Natural killer cell treated with Interleukin-12 subunit alpha and Interleukin-12 subunit beta and Interleukin-15 and Interleukin-18, amount 100 ng/mL, for 72 hours (primary cell): ENCODE measurements at regions not wholly inside any gene's neighbourhood (a gene's known extent, or its start where the extent isn't known, plus 50 kb on each side); places are given as distances from the start of the nearest gene placed in this dataset.
"Not testable (repeated sequence)": the region's sequence is repeated elsewhere in the genome, so short reads cannot be mapped to it uniquely, and the experiment has no call there.

Experiments
- ATAC-seq, 2 donors: fragments of 150-1000 bp; cut with Tn5 transposase in 1 of 2; sonication (Bioruptor Pico), chemical (Tn5 transposase) in 1 of 2; 2 replicates each; pipeline ENCODE4 v1.10.0; 2021
- DNase-seq: peaks from one replicate; pipeline ENCODE4 v3.0.0; 2022; ENCODE audit warnings: low spot score
- H3K27ac Mint-ChIP-seq, 2 donors: 1 replicate in 1 of 2; 2 replicates in 1 of 2; pipeline ENCODE4 v1.8.0; 2022; ENCODE audit warnings: mixed read lengths in 2 of 2, mild to moderate bottlenecking in 1 of 2, moderate library complexity in 1 of 2
- H3K27me3 Mint-ChIP-seq, 2 donors: 1 replicate in 1 of 2; 2 replicates in 1 of 2; pipeline ENCODE4 v1.8.0; 2022; ENCODE audit warnings: mixed read lengths in 2 of 2
- H3K36me3 Mint-ChIP-seq: one replicate; pipeline ENCODE4 v1.8.0; 2022; ENCODE audit warnings: mixed read lengths
- H3K4me1 Mint-ChIP-seq, 2 donors: 1 replicate in 1 of 2; 2 replicates in 1 of 2; pipeline ENCODE4 v1.8.0; 2022; ENCODE audit warnings: low read depth in 2 of 2, mixed read lengths in 2 of 2, mild to moderate bottlenecking in 1 of 2
- H3K4me3 Mint-ChIP-seq: one replicate; pipeline ENCODE4 v1.8.0; 2022; ENCODE audit warnings: mixed read lengths
- H3K9me3 Mint-ChIP-seq: 2 replicates; pipeline ENCODE4 v1.8.0; 2022; ENCODE audit warnings: mixed read lengths

- no peak overlapping the region for H3K4me3 Mint-ChIP-seq
- peaks cover 28% of the 10 kb centered on the region for H3K9me3 Mint-ChIP-seq
- no peaks in the 10 kb centered on the region for H3K27me3 Mint-ChIP-seq
- no peaks in the 10 kb centered on the region for H3K4me1 Mint-ChIP-seq
- H3K36me3 Mint-ChIP-seq = no peaks in the 10 kb centered on the region
- no peak overlapping the region for H3K27ac Mint-ChIP-seq
- ATAC-seq (no peak), DNase-seq (no peak)
Observed at GRCh38 chr3:80978216-80978969, 783.1 kb downstream of the GBE1 start.

- no peaks in the 10 kb centered on the region for H3K4me1 Mint-ChIP-seq
- H3K27me3 Mint-ChIP-seq = no peaks in the 10 kb centered on the region
- ATAC-seq (no peak), DNase-seq (no peak)
- peaks cover 4% of the 10 kb centered on the region for H3K36me3 Mint-ChIP-seq
- H3K4me3 Mint-ChIP-seq = no peak overlapping the region
- peaks cover 12% of the 10 kb centered on the region for H3K9me3 Mint-ChIP-seq
- H3K27ac Mint-ChIP-seq = no peak overlapping the region
Observed at GRCh38 chr3:80970292-80970691, 791.2 kb downstream of the GBE1 start.

GRCh38 chr3:80929576-80929975 is 831.9 kb downstream of the GBE1 start:
- H3K9me3 Mint-ChIP-seq = peaks cover 18% of the 10 kb centered on the region
- H3K4me1 Mint-ChIP-seq = no peaks in the 10 kb centered on the region
- no peak overlapping the region for H3K27ac Mint-ChIP-seq
- H3K4me3 Mint-ChIP-seq = no peak overlapping the region
- DNase-seq (no peak), ATAC-seq (no peak)
- no peaks in the 10 kb centered on the region for H3K27me3 Mint-ChIP-seq
- peaks cover 6% of the 10 kb centered on the region for H3K36me3 Mint-ChIP-seq

- no peak for ATAC-seq
- H3K4me3 Mint-ChIP-seq = no peak overlapping the region
- no peaks in the 10 kb centered on the region for H3K36me3 Mint-ChIP-seq
- no peak overlapping the region for H3K27ac Mint-ChIP-seq
- H3K4me1 Mint-ChIP-seq = no peaks in the 10 kb centered on the region
- no peak for DNase-seq
- no peaks in the 10 kb centered on the region for H3K27me3 Mint-ChIP-seq
- H3K9me3 Mint-ChIP-seq = peaks cover 4% of the 10 kb centered on the region
Observed at GRCh38 chr3:80914854-80915253, 846.6 kb downstream of the GBE1 start.

- H3K9me3 Mint-ChIP-seq = peaks cover 8% of the 10 kb centered on the region
- no peaks in the 10 kb centered on the region for H3K27me3 Mint-ChIP-seq
- H3K4me3 Mint-ChIP-seq = no peak overlapping the region
Observed at GRCh38 chr3:80898211-80898610, 863.2 kb downstream of the GBE1 start.

GRCh38 chr3:80897005-80897404 is 864.4 kb downstream of the GBE1 start:
- not testable (repeated sequence) for ATAC-seq, H3K27me3 Mint-ChIP-seq, H3K4me1 Mint-ChIP-seq, DNase-seq, H3K4me3 Mint-ChIP-seq, H3K27ac Mint-ChIP-seq, H3K9me3 Mint-ChIP-seq, H3K36me3 Mint-ChIP-seq

More at GRCh38 chr3:80898211-80898610, 863.2 kb downstream of the GBE1 start:
- H3K27ac Mint-ChIP-seq = no peak overlapping the region
- DNase-seq (no peak), ATAC-seq (no peak)
- H3K36me3 Mint-ChIP-seq = peaks cover 5% of the 10 kb centered on the region
- no peaks in the 10 kb centered on the region for H3K4me1 Mint-ChIP-seq

- DNase-seq (no peak), ATAC-seq (no peak)
- Mint-ChIP-seq H3K4me1 (no peaks in the 10 kb centered on the region), H3K27me3 (no peaks in the 10 kb centered on the region), H3K27ac (no peak overlapping the region), H3K4me3 (no peak overlapping the region), H3K9me3 (peaks cover 20% of the 10 kb centered on the region), H3K36me3 (no peaks in the 10 kb centered on the region)
Observed at GRCh38 chr3:80890571-80890970, 870.9 kb downstream of the GBE1 start.

- H3K36me3 Mint-ChIP-seq = no peaks in the 10 kb centered on the region
Observed at GRCh38 chr3:80889535-80889934, 871.9 kb downstream of the GBE1 start.

GRCh38 chr3:80870476-80871041 is 890.9 kb downstream of the GBE1 start:
- Mint-ChIP-seq H3K9me3 (peaks cover 19% of the 10 kb centered on the region), H3K4me1 (no peaks in the 10 kb centered on the region)
- no peak for DNase-seq

More at GRCh38 chr3:80889535-80889934, 871.9 kb downstream of the GBE1 start:
- H3K27ac Mint-ChIP-seq = no peak overlapping the region
- peaks cover 20% of the 10 kb centered on the region for H3K9me3 Mint-ChIP-seq
- no peaks in the 10 kb centered on the region for H3K27me3 Mint-ChIP-seq
- no peaks in the 10 kb centered on the region for H3K4me1 Mint-ChIP-seq
- DNase-seq (no peak), ATAC-seq (no peak)
- H3K4me3 Mint-ChIP-seq = no peak overlapping the region

GRCh38 chr3:80855482-80855881 is 906.0 kb downstream of the GBE1 start:
- Mint-ChIP-seq H3K27ac (no peak overlapping the region), H3K27me3 (no peaks in the 10 kb centered on the region), H3K4me3 (no peak overlapping the region), H3K36me3 (peaks cover 6% of the 10 kb centered on the region), H3K4me1 (no peaks in the 10 kb centered on the region), H3K9me3 (peaks cover 6% of the 10 kb centered on the region)
- ATAC-seq (no peak), DNase-seq (no peak)

More at GRCh38 chr3:80870476-80871041, 890.9 kb downstream of the GBE1 start:
- no peak overlapping the region for H3K4me3 Mint-ChIP-seq
- peaks cover 12% of the 10 kb centered on the region for H3K36me3 Mint-ChIP-seq
- H3K27ac Mint-ChIP-seq = no peak overlapping the region
- ATAC-seq = no peak
- H3K27me3 Mint-ChIP-seq = no peaks in the 10 kb centered on the region

- H3K36me3 Mint-ChIP-seq = no peaks in the 10 kb centered on the region
Observed at GRCh38 chr3:80836395-80836794, 925.0 kb downstream of the GBE1 start.

GRCh38 chr3:80807577-80807976 is 953.9 kb downstream of the GBE1 start:
- no peak for DNase-seq
- no peak overlapping the region for H3K27ac Mint-ChIP-seq
- H3K9me3 Mint-ChIP-seq = peaks cover 9% of the 10 kb centered on the region
- H3K4me1 Mint-ChIP-seq = no peaks in the 10 kb centered on the region
- H3K36me3 Mint-ChIP-seq = no peaks in the 10 kb centered on the region
- H3K4me3 Mint-ChIP-seq = no peak overlapping the region
- ATAC-seq = no peak
- H3K27me3 Mint-ChIP-seq = no peaks in the 10 kb centered on the region

More at GRCh38 chr3:80836395-80836794, 925.0 kb downstream of the GBE1 start:
- no peak overlapping the region for H3K4me3 Mint-ChIP-seq
- no peaks in the 10 kb centered on the region for H3K4me1 Mint-ChIP-seq
- no peak overlapping the region for H3K27ac Mint-ChIP-seq
- DNase-seq (no peak), ATAC-seq (no peak)
- no peaks in the 10 kb centered on the region for H3K27me3 Mint-ChIP-seq
- peaks cover 13% of the 10 kb centered on the region for H3K9me3 Mint-ChIP-seq

GRCh38 chr3:80806673-80807072 is 954.8 kb downstream of the GBE1 start:
- H3K9me3 Mint-ChIP-seq = peaks cover 13% of the 10 kb centered on the region
- ATAC-seq = no peak

GRCh38 chr3:80788914-80789313 is 972.5 kb downstream of the GBE1 start:
- DNase-seq (no peak), ATAC-seq (no peak)
- H3K36me3 Mint-ChIP-seq = no peaks in the 10 kb centered on the region
- no peaks in the 10 kb centered on the region for H3K27me3 Mint-ChIP-seq
- H3K9me3 Mint-ChIP-seq = peaks cover 7% of the 10 kb centered on the region
- no peak overlapping the region for H3K4me3 Mint-ChIP-seq
- H3K27ac Mint-ChIP-seq = no peak overlapping the region
- no peaks in the 10 kb centered on the region for H3K4me1 Mint-ChIP-seq

More at GRCh38 chr3:80806673-80807072, 954.8 kb downstream of the GBE1 start:
- Mint-ChIP-seq H3K4me1 (no peaks in the 10 kb centered on the region), H3K36me3 (no peaks in the 10 kb centered on the region), H3K27me3 (no peaks in the 10 kb centered on the region), H3K4me3 (no peak overlapping the region), H3K27ac (no peak overlapping the region)
- no peak for DNase-seq
